ENCODE measurements at regions not wholly inside any gene's neighbourhood (a gene's known extent, or its start where the extent isn't known, plus 50 kb on each side); places are given as distances from the start of the nearest gene placed in this dataset.

DNA sequence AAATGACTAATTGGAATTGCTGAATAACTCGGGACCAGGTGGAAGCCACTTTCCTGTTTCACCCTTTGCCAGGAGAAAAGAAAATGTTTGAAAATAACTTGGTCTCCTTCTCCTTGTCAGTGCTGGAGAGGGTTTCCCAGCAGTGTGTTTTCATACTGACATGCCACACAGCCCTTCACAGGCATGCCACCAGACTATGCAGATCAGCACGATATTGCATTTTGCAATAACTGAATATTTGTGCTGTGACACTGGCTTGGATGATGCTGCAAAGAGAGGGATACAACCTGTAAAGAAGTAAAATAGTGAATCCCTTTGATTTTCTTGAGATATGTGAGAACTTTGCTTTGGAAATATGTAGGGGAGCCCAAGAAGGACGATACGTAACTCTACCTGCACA, 200.0 kb upstream of the NAV2 start:
- no peak for DNase-seq

DNA sequence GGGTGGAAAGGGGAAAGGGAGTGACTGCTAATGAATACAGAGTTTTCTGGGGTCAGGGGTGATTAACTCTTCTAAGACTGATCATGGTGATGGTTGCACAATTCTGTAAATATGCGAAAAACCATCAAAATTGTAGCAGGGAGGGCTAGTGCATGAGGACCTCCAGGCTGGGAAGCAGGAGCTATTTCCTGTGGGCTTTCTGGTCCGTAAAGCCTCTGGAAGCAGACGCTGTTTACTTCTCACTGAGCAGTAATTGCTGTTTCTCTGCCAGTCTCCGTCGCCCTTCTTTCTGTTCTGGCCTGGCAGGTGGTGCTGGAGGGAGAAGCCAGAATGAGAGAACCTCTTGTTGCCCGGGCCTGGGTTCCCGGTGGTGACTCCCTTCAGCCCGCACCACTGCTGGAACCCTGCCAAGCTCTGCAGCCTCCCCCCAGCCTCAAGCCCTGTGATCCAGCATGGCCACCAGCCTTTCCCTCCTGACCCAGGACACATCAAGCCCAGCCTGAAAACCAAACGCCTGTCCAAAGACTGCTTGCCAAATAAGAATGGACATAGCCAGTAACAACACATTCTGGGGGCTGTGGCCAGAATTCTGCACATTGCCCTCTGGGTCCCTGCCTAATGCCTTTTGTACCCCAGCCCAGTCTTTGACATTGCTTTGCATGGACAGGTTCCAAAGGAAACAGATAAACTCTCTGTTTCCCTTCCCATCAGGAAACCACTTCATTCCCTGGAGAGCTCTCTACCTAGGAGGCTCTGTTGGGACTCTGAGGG, 201.0 kb upstream of the NAV2 start:
- DNase-seq = no peak

DNA sequence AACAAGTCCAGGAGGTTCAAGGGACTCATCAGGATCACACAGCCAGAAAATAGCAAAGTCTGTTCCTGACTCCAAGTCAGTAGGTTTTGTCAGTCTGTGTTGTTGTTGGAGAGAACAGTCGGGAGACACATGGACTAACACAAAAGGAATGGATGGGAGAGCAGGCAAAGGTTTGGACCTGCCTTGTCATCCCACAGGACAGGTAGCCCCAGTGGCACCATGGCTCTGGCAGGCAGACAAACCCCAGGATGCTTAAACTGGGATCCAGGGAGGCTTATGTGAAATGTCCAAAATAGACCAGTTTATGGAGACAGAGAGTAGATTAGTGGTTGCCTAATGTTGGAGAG, 201.6 kb upstream of the NAV2 start:
- DNase-seq = no peak

DNA sequence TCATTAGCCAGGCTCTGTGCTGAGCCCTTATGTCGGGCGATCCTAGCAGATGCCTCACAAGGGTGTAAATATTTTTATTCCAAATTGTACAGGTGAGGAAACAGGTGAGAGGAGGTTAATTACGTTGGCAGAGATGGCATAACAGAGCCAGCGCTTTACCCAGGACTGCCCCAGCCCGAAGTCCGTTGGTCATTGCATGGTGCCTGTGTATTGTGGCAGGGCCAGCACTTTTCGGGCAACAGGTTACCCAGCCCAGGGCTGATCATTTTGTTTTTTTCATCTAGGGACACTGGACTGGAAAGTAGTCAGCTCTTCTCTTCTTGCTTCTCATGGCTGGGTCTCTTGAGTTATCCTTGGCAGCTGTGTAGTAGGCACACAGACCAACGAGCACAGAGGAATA, 202.2 kb upstream of the NAV2 start:
- no peak for DNase-seq

DNA sequence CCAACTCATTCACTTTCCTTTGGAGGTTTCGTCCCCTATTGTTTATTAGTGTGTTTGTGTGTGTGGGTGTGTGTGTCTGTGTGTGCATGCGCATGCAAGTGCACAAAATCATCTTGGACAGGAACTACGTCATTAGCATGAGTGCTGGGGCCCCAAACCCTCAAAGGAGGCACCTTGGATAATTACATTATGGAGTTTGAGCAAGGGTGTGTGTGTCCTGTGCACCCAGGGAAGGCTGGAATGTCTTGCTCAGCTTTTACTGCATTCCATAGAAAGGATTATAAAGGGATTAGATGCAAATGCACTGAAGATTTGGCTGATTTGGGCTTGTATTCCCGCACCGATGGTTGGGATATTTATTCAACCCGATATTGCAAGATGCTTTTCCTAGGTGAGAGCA, 203.4 kb upstream of the NAV2 start:
- DNase-seq = no peak

DNA sequence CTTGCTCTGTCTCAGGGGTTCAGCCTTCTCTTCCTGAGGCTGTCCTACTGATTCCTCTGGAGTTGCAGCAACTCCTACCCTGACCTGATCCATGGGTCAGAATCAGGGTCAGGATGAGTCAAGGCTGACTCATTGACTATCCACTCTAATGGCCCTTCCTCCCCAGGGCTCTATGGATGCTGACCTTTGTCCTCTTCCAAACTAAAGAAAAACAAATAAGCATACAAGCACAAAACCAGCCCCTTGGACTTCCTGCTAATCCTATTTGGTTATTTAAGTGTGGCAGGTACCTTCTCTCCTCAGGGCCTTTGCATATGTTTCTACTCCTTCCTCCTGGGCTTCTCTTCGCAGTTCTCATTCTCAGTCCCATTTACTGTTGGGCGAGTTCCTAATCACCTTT, 204.5 kb upstream of the NAV2 start:
- DNase-seq = no peak

DNA sequence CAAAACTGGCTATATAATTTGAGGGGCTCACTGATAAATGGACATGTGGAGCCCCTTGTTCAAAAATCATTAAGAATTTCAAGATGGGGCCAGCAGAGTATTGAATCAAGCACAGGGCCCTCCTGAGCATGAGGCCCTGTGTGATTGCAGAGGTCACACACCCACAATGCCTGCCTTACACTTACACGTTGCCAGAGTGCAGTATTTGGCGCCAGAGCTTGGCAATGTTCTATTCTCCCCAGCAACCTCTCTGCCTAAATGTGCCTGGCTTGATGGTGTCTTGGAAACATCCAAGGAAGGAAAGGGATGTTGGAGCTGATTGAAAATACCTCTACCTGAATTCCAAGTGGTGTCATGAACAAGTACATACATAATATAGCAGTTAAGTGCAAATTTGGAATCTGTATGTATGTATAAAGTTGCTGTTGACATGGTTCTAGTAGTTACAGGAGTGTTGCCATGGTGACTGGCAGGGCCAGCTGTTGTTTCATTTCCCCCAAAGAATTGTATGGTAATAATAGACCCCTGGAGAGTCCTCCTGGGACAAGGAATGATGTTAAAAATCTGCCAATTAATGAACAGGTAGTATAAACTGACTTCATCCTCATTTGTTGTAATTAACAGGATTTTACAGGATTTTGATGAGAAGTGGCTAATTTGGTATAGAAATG, 205.7 kb upstream of the NAV2 start:
- no peak for DNase-seq

DNA sequence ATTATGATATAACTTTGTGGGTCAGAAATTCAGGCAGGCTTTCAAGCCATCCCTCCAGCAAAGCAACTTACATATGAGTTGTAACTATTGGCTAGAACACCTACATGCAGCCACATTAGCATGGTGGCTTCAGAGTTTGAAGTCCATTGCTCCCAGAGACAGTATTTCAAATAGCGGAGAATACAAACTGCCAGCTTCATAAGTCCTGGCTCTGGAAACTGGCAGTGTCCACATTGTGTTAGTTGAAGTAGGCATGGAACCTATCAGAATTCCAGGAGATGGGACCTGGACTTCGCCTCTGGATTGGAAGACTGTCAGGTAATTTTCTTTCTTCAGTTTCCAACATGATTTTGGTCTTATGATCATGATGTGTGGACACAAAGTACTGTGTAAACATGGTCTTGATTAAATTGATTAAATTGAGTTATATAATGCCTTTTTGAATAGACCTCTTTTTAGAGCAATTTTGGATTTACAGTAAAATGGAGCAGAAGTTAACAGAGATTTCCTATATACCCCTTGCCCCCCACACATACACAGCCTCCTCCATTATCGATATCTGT, 209.9 kb upstream of the NAV2 start:
- DNase-seq = no peak

DNA sequence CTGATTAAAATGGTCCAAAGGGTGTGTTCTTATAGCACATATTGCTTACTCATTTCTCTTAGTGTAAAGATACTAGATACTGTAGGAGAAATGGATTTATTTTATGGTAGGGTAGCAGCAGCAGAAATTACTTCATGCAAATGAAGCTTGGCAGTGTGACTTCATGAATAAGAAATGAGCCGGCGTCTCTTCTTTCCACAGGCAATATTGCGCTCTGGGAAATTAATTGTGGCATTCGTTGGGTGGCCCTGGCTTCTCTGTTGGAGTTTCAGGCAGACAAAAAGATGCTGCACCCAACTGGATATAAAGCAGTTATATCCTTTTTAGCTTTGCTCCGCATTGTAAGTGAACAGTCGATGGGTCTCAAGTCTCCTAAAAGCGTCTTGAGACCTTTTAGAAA, 211.0 kb upstream of the NAV2 start:
- DNase-seq = no peak

DNA sequence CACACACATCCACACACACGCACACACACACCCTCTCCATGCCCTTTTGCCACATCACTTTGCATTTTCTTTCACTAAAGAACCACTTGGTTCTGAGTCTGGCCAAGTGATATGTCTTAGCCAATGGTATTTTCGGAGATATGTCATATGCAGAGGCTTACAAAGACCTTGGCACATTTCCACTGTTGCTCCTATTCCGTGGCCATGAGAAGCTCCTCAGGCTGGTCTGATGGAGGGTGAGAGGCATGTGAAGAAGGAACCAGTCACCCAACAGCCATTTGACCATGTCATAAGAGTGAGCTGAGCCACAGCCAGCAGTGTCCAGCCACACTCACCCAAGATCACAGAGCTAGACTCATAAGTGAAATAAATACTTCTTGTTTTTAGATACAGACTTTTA, 212.6 kb upstream of the NAV2 start:
- DNase-seq = no peak

DNA sequence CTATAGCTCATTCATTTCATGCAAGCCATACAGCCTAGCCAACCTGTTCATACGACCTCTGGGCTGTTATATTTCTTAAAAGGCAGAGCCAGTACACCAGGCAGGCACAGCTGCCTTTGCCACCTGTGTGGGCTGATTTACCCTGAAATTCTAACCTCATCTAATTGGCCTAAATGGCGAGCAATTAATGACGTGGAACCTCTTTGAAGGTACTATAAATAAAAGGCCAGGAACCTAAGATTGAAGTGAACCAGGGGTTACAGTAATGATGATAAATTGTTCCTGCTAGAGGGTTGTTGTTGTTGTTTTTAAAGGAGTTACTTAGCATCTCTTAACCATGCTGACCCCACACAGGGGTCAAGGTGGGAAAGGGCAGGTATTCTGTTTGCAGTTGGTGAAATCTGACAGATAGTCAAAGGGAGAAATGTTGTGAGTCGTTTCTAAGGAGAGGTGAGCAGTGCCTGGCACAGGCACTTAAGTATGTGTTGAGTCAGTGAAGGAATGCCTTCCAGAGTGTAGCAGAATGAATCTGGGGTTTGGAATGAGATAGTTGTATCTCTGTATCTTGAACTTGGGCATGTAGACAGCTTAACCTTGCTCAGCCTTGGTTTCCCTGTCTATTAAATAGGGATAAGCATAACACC, 213.5 kb upstream of the NAV2 start:
- no peak for DNase-seq

DNA sequence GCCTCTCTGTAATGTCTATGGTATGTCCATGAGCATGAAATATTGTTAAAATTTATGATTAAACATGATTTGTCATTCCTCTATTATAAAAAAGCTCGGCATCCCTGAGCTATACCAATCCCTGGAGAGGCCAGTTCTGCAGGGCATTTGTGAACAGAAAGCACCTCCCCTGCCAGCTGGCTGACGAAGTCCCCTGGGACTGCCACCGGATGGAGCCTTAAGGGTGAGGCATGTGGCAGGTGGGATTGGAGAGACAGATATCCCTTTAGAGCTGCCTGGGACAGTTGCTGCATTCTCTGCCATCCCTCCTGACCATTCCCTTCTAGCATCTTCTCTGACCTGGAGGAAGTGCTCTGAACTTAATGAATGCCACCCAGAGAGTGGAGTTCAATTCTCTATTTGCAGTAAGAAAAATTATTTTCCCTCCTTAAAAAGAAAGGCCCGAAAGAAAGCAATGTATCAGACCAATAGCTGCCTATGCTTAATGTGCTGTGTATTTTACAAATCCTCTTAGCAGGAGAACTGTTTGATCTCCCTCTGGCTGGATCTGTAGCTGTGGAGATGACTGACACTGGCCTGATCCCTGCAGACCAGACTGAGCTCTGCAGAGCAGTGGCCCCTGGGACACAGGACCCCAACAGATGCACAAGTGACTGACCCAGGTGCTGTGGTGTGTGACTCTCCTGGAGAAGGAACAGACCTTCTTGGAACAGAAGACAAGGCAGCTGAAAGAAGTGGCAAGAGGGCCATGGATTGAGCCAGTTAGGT, 219.0 kb upstream of the NAV2 start:
- DNase-seq = no peak

DNA sequence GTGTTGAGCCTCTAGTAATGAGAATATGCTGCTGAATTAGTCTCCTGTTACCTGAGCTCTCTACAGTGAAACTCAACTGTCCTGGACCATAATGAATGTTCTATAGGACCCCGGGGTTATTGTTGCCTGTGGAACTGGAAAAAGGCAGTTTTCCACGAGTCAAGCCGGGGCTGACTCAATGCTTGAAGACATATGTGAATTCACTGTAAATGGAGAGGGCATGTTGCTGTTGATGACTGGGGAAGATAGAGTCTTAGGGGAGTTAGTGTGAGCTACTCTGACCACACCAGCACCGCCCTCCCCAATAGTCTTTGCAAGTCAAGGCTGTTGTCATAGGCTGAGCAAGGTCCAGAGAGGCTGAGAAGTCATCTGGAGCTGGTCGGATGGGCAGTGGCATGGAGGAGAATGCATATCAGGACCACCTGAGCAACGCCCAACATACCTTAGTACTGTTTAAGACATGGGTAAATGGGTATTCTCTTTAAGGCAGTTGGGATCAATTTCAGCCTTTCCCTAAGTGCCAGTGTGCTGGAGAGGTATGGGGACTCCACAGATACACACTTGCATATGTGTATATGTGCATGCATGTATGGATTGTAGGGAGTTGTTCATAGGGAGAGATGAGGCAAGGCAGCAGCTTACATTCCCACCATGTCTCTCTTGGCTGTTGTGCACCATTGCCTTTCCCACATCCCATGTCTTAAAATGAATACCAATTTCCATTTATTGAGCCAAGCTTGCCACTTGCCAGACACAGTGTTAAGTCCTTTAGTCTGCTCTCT, 230.1 kb upstream of the NAV2 start:
- no peak for DNase-seq

DNA sequence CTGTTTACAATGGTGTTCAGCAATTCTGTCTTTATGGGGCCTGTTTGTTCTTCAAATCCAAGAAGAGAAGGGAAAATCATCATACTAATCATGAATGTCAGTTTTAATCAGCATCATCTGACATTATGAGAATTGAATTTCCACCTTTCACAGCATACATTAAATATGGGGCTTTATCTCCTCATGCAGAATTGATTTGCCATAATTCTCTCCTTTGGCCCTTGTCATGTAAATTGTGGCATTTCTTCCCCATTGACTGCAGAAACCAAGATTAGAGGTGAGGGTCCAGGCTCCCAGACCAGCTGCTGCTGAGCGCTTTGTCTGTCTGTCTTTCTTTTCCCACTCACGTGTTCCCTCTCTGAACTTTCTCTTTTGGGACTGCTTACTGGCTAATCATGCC, 232.1 kb upstream of the NAV2 start:
- no peak for DNase-seq

DNA sequence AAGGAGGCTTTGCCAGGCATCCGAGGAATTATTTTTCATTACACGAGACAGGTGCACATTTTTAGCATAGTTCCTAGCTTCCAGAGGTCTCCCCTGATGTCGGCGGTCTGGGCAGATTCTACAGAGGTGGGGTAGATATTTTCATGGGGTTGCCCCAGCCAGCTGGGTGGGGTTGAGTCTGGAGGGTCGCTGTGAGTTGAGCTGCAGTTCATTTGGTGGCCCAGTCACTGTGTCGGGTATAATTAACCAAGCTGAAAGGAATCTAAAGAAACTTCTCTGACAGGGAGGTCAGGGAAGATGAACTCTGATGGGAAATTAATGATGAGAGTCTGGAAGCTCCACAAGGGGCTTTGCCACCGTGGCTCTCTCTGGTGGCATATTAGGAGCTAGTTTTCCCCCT, 233.7 kb upstream of the NAV2 start:
- DNase-seq = no peak

DNA sequence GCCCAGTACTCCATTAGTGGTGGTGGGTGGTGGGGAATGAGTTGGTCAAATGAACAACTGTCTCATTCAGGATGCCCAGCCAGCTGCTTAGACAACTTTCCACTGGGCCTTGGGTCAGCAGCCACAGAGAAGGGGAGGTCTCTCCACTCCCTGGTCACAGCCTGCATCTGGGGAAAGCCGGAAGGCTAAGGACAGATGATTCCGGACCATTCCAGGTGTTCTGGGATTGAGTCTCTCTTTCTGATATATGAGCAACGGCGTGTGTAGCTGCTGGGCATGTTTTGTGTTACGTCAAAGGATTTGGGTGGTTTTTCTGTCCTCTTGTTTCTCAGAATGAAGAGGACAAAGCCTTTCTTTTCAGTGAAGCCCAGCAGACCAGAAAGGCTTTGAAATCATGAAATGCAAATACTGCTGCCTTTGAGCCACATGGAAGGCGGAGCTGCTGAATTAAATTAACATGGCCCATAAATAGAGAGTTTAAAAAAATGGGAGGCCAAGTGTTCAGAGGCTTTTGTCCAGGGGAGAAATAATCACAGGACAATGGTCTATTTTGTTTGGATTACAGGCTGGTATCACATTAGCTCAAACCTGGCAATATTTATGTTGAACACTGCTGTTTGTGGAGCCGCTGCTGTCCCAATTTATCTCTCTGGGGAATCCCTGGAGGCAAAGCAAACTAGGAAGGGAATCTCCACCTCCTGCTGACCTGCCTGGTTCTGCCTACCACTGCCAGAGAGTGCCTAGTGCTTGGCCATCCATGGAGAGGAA, 234.4 kb upstream of the E2F8 start:
- DNase-seq = no peak

DNA sequence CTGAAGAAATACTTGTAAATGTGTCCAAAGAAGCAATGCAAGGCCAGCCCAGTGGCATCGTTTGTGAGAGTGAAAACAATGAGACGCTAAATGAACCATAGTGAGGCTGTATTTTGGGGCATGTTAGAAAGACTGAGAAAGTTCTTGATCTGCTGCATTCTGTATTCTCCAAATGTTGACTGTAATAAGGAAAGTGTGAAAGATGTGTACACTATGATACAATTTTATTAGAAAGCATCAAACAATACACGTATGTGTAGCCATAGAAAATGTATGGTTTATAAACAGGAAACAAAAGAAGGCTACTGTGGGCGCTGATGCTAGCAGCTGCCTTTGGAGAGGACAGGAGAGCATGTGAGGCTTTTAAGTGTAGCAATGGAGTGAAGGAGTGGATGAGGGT, 233.5 kb upstream of the E2F8 start:
- DNase-seq = no peak

DNA sequence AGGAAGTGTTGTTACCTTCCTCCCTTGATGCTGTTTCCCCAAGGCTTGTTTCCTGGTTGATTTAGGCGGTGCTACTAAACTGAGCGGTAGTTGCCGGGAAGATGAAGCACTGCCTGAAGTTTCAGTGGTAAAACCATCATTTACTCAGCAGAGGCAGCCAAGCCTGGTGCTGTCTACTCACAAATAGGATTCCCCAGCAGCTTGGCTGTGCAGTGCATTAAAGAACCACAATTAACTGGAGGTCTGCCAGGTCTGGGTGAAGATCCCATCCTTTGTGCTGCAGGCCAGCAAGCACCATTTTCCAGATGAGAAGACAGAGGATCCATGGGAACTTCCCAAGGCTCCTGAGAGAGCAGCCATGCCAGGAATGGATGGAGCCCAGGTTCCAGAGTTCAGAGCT, 231.9 kb upstream of the E2F8 start:
- no peak for DNase-seq

DNA sequence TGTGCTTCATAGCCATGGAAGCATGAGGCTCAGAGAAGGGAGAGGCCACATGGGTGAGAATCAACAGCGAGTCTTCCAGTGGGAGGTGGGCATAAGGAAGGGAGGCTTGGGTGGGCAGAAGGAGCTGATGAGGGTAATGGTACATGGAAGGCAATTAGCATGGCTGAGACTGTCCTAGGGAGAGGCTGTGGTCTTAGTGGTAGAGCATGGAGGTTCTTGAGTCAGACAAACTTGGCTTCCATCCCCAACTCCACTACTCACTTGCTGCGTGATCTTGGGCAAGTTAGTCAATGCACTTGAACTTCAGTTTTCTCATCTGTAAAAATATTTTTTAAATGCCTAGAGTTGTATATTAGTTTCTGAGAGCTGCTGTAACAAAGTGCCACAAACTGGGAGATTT, 227.2 kb upstream of the E2F8 start:
- DNase-seq = no peak

DNA sequence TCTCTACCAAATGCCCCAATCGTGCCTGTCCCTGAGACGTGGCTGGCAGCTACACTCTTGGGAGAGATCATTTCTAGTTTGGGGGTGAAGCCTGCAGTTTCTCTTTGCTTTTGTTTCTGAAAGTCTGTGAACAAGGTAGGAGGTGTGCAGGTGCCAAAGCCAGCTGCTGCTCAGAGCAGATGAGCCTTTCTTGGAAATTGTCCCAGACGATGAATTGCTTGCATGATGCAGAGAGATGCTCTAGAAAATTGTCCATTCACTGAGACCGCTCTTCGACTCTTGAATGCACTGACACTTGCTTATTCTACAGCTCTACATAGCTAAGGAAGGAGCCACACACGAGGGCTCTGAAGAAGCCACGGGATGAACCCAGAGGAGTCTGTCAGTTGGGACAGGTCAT, 225.6 kb upstream of the E2F8 start:
- no peak for DNase-seq

DNA sequence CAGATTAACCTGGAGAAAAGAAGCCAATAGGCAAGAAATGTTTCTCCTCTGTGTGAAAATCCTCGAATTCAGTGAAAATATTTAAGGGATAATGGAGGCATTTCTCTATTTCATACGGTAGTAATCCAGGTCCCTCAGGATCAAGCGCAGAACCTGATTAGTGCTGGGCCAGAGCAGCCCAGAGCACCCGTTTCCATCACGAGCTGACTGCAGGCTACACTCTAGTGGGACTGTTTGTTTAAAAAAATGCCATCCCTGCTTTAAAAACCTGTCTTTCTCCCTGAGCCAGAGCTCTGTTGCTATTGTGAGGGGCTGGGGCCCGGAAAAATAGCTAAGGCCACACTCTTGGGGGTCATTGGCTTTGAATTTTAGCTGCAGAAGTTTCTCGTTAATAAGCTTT, 223.2 kb upstream of the E2F8 start:
- DNase-seq = no peak
